ENCODE measurements at regions not wholly inside any gene's neighbourhood (a gene's known extent, or its start where the extent isn't known, plus 50 kb on each side); places are given as distances from the start of the nearest gene placed in this dataset.

- ChIA-PET CTCF (no interaction called here), POLR2A (no interaction called here)
- H3K4me1 ChIP-seq (ENCODE audit: control insufficient read depth, insufficient read depth, low read length): no peaks in the 10 kb centered on the region
- no TSS peak for BruUV-seq (replicated peaks)
- no peak overlapping the region for H3K4me3 ChIP-seq (ENCODE audit: low read depth in 2 of 2, low read length in 2 of 2)
- ATAC-seq: no peak
- TF ChIP-seq POLR2AphosphoS5 (IDR thresholded peaks at IDR 0.05; ENCODE audit: low read depth, low read length): no peak
- no peak for TF ChIP-seq REST (IDR thresholded peaks at IDR 0.05; ENCODE audit: insufficient read depth in 1 of 2, low read depth in 2 of 2, low read length in 1 of 2)
- TF ChIP-seq SIN3A (IDR thresholded peaks at IDR 0.05; ENCODE audit: borderline replicate concordance, insufficient read depth, low read depth, low read length): no peak
- no peak for TF ChIP-seq CTCF (IDR thresholded peaks at IDR 0.05)
- TF ChIP-seq TCF7L2 (IDR thresholded peaks at IDR 0.05; ENCODE audit: low read depth, low read length): no peak
- no peaks in the 10 kb centered on the region for H3K36me3 ChIP-seq (ENCODE audit: control insufficient read depth, insufficient read depth, low read length)
- intact Hi-C loops (cut with micrococcal nuclease; ENCODE audit: unreplicated experiment): no loop called here
- no peak overlapping the region for H3K27ac ChIP-seq (ENCODE audit: low read length)
- peaks cover 2% of the 10 kb centered on the region; the same call in 1 of the 2 replicates for H3K27me3 ChIP-seq (ENCODE audit: control insufficient read depth, insufficient read depth, low read length)
- no peaks in the 10 kb centered on the region for H3K9me3 ChIP-seq (ENCODE audit: control insufficient read depth, insufficient read depth, low read depth, low read length)
- in situ Hi-C loops (cut with HindIII; ENCODE audit: low pct_unique_long_range_greater_than_20kb, low sequenced_read_pairs): no loop called here
- DNase-seq (ENCODE audit: low read depth, low spot score): no peak
Measured at GRCh38 chr6:84921891-84922290, 157.5 kb upstream of the TBX18 start.

GRCh38 chr6:84920021-84920420, 155.6 kb upstream of the TBX18 start:
- intact Hi-C loops (cut with micrococcal nuclease; ENCODE audit: unreplicated experiment) (no loop called here), in situ Hi-C loops (cut with HindIII; ENCODE audit: low pct_unique_long_range_greater_than_20kb, low sequenced_read_pairs) (no loop called here)
- no peaks in the 10 kb centered on the region for H3K9me3 ChIP-seq (ENCODE audit: control insufficient read depth, insufficient read depth, low read depth, low read length)
- H3K4me3 ChIP-seq (ENCODE audit: low read depth in 2 of 2, low read length in 2 of 2): no peak overlapping the region
- no peak overlapping the region for H3K27ac ChIP-seq (ENCODE audit: low read length)
- DNase-seq (ENCODE audit: low read depth, low spot score) (no peak), ATAC-seq (no peak)
- POLR2A ChIA-PET: no interaction called here
- no peak for TF ChIP-seq POLR2AphosphoS5 (IDR thresholded peaks at IDR 0.05; ENCODE audit: low read depth, low read length)
- TF ChIP-seq TCF7L2 (IDR thresholded peaks at IDR 0.05; ENCODE audit: low read depth, low read length): no peak
- TF ChIP-seq CTCF (IDR thresholded peaks at IDR 0.05): no peak
- TF ChIP-seq SIN3A (IDR thresholded peaks at IDR 0.05; ENCODE audit: borderline replicate concordance, insufficient read depth, low read depth, low read length): no peak
- no peak for TF ChIP-seq REST (IDR thresholded peaks at IDR 0.05; ENCODE audit: insufficient read depth in 1 of 2, low read depth in 2 of 2, low read length in 1 of 2)
- BruUV-seq (replicated peaks): no TSS peak
- H3K27me3 ChIP-seq (ENCODE audit: control insufficient read depth, insufficient read depth, low read length): peaks cover 2% of the 10 kb centered on the region; the same call in 1 of the 2 replicates
- CTCF ChIA-PET: no interaction called here
- no peaks in the 10 kb centered on the region for H3K4me1 ChIP-seq (ENCODE audit: control insufficient read depth, insufficient read depth, low read length)
- no peaks in the 10 kb centered on the region for H3K36me3 ChIP-seq (ENCODE audit: control insufficient read depth, insufficient read depth, low read length)
